Trophoblast cell (in vitro differentiated cells and primary cell): ENCODE measurements at regions not wholly inside any gene's neighbourhood (a gene's known extent, or its start where the extent isn't known, plus 50 kb on each side); places are given as distances from the start of the nearest gene placed in this dataset.

Source experiments
- DNase-seq, 2 donors: peaks; one replicate each; pipeline ENCODE4 v3.0.0-alpha.2; 2016
- H2AFZ ChIP-seq: 2 replicates; pipeline ENCODE4 v1.6.1; 2013; ENCODE audit warnings: low read length, moderate library complexity, mild to moderate bottlenecking; ENCODE audit not compliant: insufficient read depth, poor library complexity
- H2AK5ac ChIP-seq: 2 replicates; pipeline ENCODE4 v1.6.1; 2013; ENCODE audit warnings: mild to moderate bottlenecking, low read length
- H2BK120ac ChIP-seq: 2 replicates; pipeline ENCODE4 v1.6.1; 2013; ENCODE audit warnings: low read length, mild to moderate bottlenecking, moderate library complexity; ENCODE audit not compliant: insufficient read depth, poor library complexity
- H2BK12ac ChIP-seq: 2 replicates; pipeline ENCODE4 v1.6.1; 2013; ENCODE audit warnings: mild to moderate bottlenecking, low read length, moderate library complexity
- H2BK5ac ChIP-seq: 2 replicates; pipeline ENCODE4 v1.6.1; 2013; ENCODE audit warnings: low read length, low read depth, moderate library complexity, mild to moderate bottlenecking; ENCODE audit not compliant: poor library complexity
- H3K14ac ChIP-seq: 2 replicates; pipeline ENCODE4 v1.6.1; 2013; ENCODE audit warnings: mild to moderate bottlenecking, low read length
- H3K18ac ChIP-seq: 2 replicates; pipeline ENCODE4 v1.6.1; 2013; ENCODE audit warnings: mild to moderate bottlenecking, low read length
- H3K23ac ChIP-seq: 2 replicates; pipeline ENCODE4 v1.6.1; 2013; ENCODE audit warnings: low read length
- H3K27ac ChIP-seq: 2 replicates; pipeline ENCODE4 v1.5.1; 2013; ENCODE audit warnings: low read depth, mild to moderate bottlenecking, inconsistent platforms, low read length, moderate library complexity
- H3K27me3 ChIP-seq: 2 replicates; pipeline ENCODE4 v1.6.1; 2013; ENCODE audit warnings: inconsistent platforms, mild to moderate bottlenecking, low read length, moderate library complexity; ENCODE audit not compliant: insufficient read depth
- H3K36me3 ChIP-seq, 2 experiments: 1 replicate in 1 of 2; 2 replicates in 1 of 2; pipeline ENCODE4 v1.6.1; 2013; ENCODE audit warnings: low read length in 2 of 2, mild to moderate bottlenecking in 2 of 2, moderate library complexity in 1 of 2; ENCODE audit not compliant: insufficient read depth in 2 of 2, control insufficient read depth in 1 of 2
- H3K4ac ChIP-seq: 2 replicates; pipeline ENCODE4 v1.6.1; 2013; ENCODE audit warnings: low read depth, mild to moderate bottlenecking, low read length, moderate library complexity
- H3K4me1 ChIP-seq, 2 experiments: 1 replicate in 1 of 2; 2 replicates in 1 of 2; pipeline ENCODE4 v1.6.1; 2013; ENCODE audit warnings: low read length in 2 of 2, mild to moderate bottlenecking in 2 of 2, moderate library complexity in 1 of 2; ENCODE audit not compliant: insufficient read depth in 2 of 2, control insufficient read depth in 1 of 2
- H3K4me2 ChIP-seq: 2 replicates; pipeline ENCODE4 v1.6.1; 2013; ENCODE audit warnings: inconsistent platforms, mild to moderate bottlenecking, low read length, moderate library complexity
- H3K4me3 ChIP-seq: 2 replicates; pipeline ENCODE4 v1.5.1; 2013; ENCODE audit warnings: mild to moderate bottlenecking, low read depth, low read length, inconsistent platforms
- H3K79me1 ChIP-seq: one replicate; pipeline ENCODE4 v1.6.1; 2013; ENCODE audit warnings: low read length
- H3K79me2 ChIP-seq: 2 replicates; pipeline ENCODE4 v1.6.1; 2013; ENCODE audit warnings: low read length, mild to moderate bottlenecking; ENCODE audit not compliant: control insufficient read depth, insufficient read depth, poor library complexity
- H3K9ac ChIP-seq: 2 replicates; pipeline ENCODE4 v1.6.1; 2013; ENCODE audit warnings: mild to moderate bottlenecking, low read length
- H3K9me3 ChIP-seq: 2 replicates; pipeline ENCODE4 v1.6.1; 2013; ENCODE audit warnings: low read depth, mild to moderate bottlenecking, control low read depth, inconsistent platforms, low read length; ENCODE audit not compliant: insufficient read depth
- H4K12ac ChIP-seq: 2 replicates; pipeline ENCODE4 v1.6.1; 2013; ENCODE audit warnings: low read depth, mild to moderate bottlenecking, low read length, moderate library complexity
- H4K8ac ChIP-seq: 2 replicates; pipeline ENCODE4 v1.6.1; 2013; ENCODE audit warnings: low read depth, mild to moderate bottlenecking, low read length, moderate library complexity
- H4K91ac ChIP-seq: one replicate; pipeline ENCODE4 v1.6.1; 2013; ENCODE audit warnings: low read depth, mild to moderate bottlenecking, low read length, moderate library complexity
- WGBS: extraction: QIAGEN DNeasy Blood & Tissue Kit; methylation state at CpG from one replicate; pipeline ENCODE4 v1.1.7; 2013; ENCODE audit warnings: missing lambda C conversion rate; ENCODE audit not compliant: insufficient read length, insufficient coverage; ENCODE audit errors: extremely low coverage; 5-methylcytosine and 5-hydroxymethylcytosine counted together

DNA sequence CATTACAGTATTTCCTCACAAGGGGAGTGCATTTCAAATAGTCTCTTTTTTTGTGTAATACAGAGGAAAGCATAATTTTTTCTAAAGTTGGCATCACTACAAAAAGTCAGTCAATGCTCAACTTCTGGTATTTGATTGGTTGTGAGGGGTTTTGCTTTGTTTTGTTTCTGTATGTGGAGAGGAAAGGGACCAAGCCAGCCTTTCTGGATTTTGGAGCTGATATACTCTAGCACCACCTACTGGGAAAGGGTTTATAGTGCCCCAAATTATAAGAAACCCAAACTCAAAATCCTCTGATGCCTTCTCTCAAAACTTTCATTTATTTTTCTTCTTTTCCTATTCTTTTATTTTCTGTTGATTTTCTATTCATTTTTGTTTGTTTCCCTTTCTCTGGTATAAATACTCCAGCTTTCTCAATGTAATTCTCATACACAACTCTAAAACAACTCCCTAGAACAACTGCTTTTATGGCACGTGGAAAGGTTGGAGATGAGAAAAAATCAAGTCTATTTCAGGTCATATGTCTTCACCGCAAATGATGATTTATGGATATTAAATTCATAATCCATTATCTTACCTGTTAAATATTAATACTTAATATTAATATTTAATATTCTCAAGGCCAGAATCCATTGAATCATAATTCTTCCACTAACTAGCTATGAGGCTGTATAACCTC lies 69.5 kb upstream of the ANXA1 start:
- Histone ChIP-seq H3K18ac (no peak overlapping the region), H4K8ac (no peak overlapping the region), H3K9ac (no peak overlapping the region), H3K36me3 (no peaks in the 10 kb centered on the region), H2AFZ (no peak overlapping the region), H3K4me2 (no peak overlapping the region), H3K14ac (no peak overlapping the region), H2AK5ac (no peak overlapping the region), H2BK12ac (no peak overlapping the region), H4K12ac (no peak overlapping the region), H3K79me2 (no peaks in the 10 kb centered on the region), H3K23ac (no peak overlapping the region), H2BK5ac (no peak overlapping the region), H3K27ac (no peak overlapping the region), H3K79me1 (no peaks in the 10 kb centered on the region), H3K27me3 (no peaks in the 10 kb centered on the region), H2BK120ac (no peak overlapping the region), H4K91ac (no peak overlapping the region), H3K4ac (no peak overlapping the region), H3K4me1 (peaks cover 3% of the 10 kb centered on the region in 2 experiments), H3K9me3 (no peaks in the 10 kb centered on the region), H3K4me3 (no peak overlapping the region)
- no CpG with 5 or more reads among the region's 2 CpGs for WGBS
- peak in 1 of 2 donors; percentile 58 for DNase-seq

DNA sequence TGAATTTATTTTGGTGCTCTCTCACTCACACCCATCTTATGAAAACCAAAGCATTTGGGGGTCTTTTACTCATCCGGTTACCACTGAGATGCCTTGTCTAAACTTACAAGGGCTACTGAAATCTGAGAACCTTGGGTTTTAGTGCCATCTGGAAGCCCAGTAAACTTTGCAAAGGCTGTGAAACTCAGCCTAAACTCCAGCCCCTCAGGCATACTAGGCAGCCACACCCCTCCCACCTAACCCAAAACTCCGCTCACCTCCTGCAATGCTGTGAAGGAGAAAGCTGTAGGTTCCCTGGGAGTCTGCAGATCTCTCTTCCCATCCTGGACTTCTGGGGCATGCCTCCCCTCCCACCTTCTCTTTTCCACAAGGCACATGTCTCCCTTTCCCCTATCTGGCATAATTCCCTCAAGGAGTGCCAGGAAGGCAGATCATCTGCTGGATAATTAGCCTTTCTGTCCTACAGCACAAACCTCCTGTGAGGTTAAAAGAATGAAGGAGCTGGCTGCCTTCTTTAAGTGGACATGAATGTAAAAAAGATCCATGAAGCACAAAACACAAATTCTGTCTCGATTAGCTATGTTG lies 71.5 kb upstream of the ANXA1 start:
- Histone ChIP-seq H3K23ac (no peak overlapping the region), H3K18ac (no peak overlapping the region), H3K4me3 (no peak overlapping the region), H2AK5ac (no peak overlapping the region), H4K91ac (no peak overlapping the region), H2BK12ac (peak overlapping the region; percentile 22), H3K79me1 (no peaks in the 10 kb centered on the region), H3K27ac (no peak overlapping the region), H3K79me2 (no peaks in the 10 kb centered on the region), H3K4ac (no peak overlapping the region), H4K12ac (no peak overlapping the region), H3K9me3 (no peaks in the 10 kb centered on the region), H2BK5ac (no peak overlapping the region), H3K4me1 (peaks cover 3% of the 10 kb centered on the region in 2 experiments), H3K9ac (no peak overlapping the region), H2BK120ac (no peak overlapping the region), H3K4me2 (no peak overlapping the region), H2AFZ (no peak overlapping the region), H3K27me3 (no peaks in the 10 kb centered on the region), H4K8ac (no peak overlapping the region), H3K14ac (no peak overlapping the region), H3K36me3 (no peaks in the 10 kb centered on the region)
- WGBS = no CpG with 5 or more reads among the region's 3 CpGs
- no peak for DNase-seq

DNA sequence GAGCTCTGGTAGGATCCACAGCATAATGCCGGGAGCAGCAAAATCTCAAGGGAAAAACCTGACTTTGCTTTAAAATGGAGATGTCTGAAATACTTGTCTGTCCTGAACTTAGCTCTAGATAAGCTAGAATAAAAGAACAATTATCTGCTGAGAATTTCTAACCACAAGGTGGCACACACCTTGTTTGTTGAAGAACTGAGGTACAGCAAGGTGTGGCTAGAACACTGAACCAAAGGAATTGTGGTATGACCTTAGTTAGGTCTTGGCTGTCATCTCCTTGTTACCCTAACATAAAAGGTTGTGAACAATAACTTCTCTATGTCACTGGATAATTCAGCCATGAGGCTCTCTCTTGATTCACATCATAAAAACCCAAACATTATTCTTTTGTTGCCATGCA lies 72.3 kb upstream of the ANXA1 start:
- no peak overlapping the region for H3K4me3 ChIP-seq
- no peak overlapping the region for H2BK5ac ChIP-seq
- no peaks in the 10 kb centered on the region for H3K79me1 ChIP-seq
- H2BK12ac ChIP-seq = no peak overlapping the region
- WGBS = no CpG with 5 or more reads among the region's 1 CpG
- no peak overlapping the region for H4K91ac ChIP-seq
- H3K9me3 ChIP-seq = no peaks in the 10 kb centered on the region
- H3K27me3 ChIP-seq = no peaks in the 10 kb centered on the region
- DNase-seq = peak in 1 of 2 donors; percentile 56
- H4K12ac ChIP-seq = no peak overlapping the region
- H3K23ac ChIP-seq = no peak overlapping the region
- no peak overlapping the region for H3K4ac ChIP-seq
- no peak overlapping the region for H4K8ac ChIP-seq
- no peak overlapping the region for H3K18ac ChIP-seq
- H3K36me3 ChIP-seq = no peaks in the 10 kb centered on the region
- H3K27ac ChIP-seq = no peak overlapping the region
- no peak overlapping the region for H2AK5ac ChIP-seq
- H2AFZ ChIP-seq = no peak overlapping the region
- H3K4me1 ChIP-seq = peaks cover 3% of the 10 kb centered on the region in 2 experiments
- no peak overlapping the region for H3K9ac ChIP-seq
- H3K14ac ChIP-seq = no peak overlapping the region
- no peak overlapping the region for H2BK120ac ChIP-seq
- H3K4me2 ChIP-seq = no peak overlapping the region
- no peaks in the 10 kb centered on the region for H3K79me2 ChIP-seq

DNA sequence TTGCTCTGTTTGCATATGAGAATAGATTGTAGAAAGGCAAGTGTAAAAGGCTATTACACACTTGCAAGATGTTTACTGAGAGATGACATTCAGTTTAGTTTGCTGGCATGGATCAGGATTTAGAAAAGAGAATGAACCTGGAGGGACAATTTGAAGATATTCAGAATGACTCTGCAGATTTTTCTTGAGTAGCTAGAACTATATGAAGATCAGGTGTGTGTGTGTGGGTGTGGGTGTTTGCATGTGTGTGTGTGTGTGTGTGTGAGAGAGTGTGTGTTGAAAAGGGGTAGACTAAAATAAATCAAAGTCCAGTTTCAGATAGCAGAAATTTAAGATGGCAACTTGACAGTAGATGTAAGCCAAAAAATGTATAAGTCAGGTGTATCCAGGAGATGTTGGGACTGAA lies 74.0 kb upstream of the ANXA1 start:
- Histone ChIP-seq H3K9me3 (no peaks in the 10 kb centered on the region), H3K4ac (no peak overlapping the region), H3K4me1 (peaks cover 3% of the 10 kb centered on the region in 2 experiments), H3K4me2 (no peak overlapping the region), H3K79me1 (no peaks in the 10 kb centered on the region), H2BK12ac (no peak overlapping the region), H4K91ac (no peak overlapping the region), H2AFZ (no peak overlapping the region), H3K79me2 (no peaks in the 10 kb centered on the region), H3K14ac (no peak overlapping the region), H2AK5ac (no peak overlapping the region), H4K12ac (no peak overlapping the region), H2BK5ac (no peak overlapping the region), H3K27ac (no peak overlapping the region), H4K8ac (no peak overlapping the region), H3K23ac (no peak overlapping the region), H3K4me3 (no peak overlapping the region), H3K18ac (no peak overlapping the region), H3K36me3 (no peaks in the 10 kb centered on the region), H3K27me3 (no peaks in the 10 kb centered on the region), H2BK120ac (no peak overlapping the region), H3K9ac (no peak overlapping the region)
- no peak for DNase-seq
